ENCODE measurements at regions not wholly inside any gene's neighbourhood (a gene's known extent, or its start where the extent isn't known, plus 50 kb on each side); places are given as distances from the start of the nearest gene placed in this dataset.
"Not testable (repeated sequence)": the region's sequence is repeated elsewhere in the genome, so short reads cannot be mapped to it uniquely, and the experiment has no call there.

GRCh38 chr10:61039868-61040267 is 95.9 kb upstream of the RHOBTB1 start:
- Histone ChIP-seq H3K36me3 (ENCODE audit: insufficient read depth, low read depth, low read length) (no peaks in the 10 kb centered on the region), H3K27ac (ENCODE audit: low read length) (no peak overlapping the region), H3K4me1 (ENCODE audit: insufficient read depth, low read length) (0 out of 2 replicates have a peak, but pooled peaks cover 4% of the 10 kb centered on the region), H3K27me3 (ENCODE audit: insufficient read depth, low read length) (no peaks in the 10 kb centered on the region), H3K9ac (ENCODE audit: low read depth, low read length) (no peak overlapping the region), H3K4me3 (ENCODE audit: low read length) (no peak overlapping the region), H3K9me3 (ENCODE audit: insufficient read depth, low read depth, low read length) (no peaks in the 10 kb centered on the region)

- not testable (repeated sequence) for H3K27me3 ChIP-seq (ENCODE audit: insufficient read depth, low read length); H3K9ac ChIP-seq (ENCODE audit: low read depth, low read length); H3K9me3 ChIP-seq (ENCODE audit: insufficient read depth, low read depth, low read length); H3K4me1 ChIP-seq (ENCODE audit: insufficient read depth, low read length); H3K27ac ChIP-seq (ENCODE audit: low read length); H3K4me3 ChIP-seq (ENCODE audit: low read length); H3K36me3 ChIP-seq (ENCODE audit: insufficient read depth, low read depth, low read length)
Observed at GRCh38 chr10:61037261-61037830, 93.4 kb upstream of the RHOBTB1 start.

DNA sequence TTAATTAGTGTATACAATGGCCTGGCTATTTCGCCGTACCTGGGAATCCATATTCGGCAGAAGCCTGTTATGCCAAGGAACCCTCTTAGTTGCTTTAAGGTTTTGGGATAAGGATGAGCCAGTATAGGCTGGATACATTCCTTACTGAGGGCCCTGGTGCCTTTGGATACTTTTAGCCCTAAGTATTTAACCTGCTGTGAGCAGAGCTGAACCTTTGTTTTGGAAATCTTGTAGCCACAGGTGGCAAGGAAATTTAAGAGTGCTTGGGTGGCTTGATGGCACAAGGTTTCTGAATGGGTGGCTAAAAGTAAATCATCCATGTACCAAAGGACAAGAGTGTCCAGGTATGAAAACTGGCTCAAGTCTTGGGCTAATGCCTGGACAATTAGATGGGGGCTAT is 92.2 kb upstream of the RHOBTB1 start:
- H3K27me3 ChIP-seq (ENCODE audit: insufficient read depth, low read length); H3K4me3 ChIP-seq (ENCODE audit: low read length); H3K9ac ChIP-seq (ENCODE audit: low read depth, low read length); H3K9me3 ChIP-seq (ENCODE audit: insufficient read depth, low read depth, low read length); H3K27ac ChIP-seq (ENCODE audit: low read length); H3K4me1 ChIP-seq (ENCODE audit: insufficient read depth, low read length); H3K36me3 ChIP-seq (ENCODE audit: insufficient read depth, low read depth, low read length): not testable (repeated sequence)

DNA sequence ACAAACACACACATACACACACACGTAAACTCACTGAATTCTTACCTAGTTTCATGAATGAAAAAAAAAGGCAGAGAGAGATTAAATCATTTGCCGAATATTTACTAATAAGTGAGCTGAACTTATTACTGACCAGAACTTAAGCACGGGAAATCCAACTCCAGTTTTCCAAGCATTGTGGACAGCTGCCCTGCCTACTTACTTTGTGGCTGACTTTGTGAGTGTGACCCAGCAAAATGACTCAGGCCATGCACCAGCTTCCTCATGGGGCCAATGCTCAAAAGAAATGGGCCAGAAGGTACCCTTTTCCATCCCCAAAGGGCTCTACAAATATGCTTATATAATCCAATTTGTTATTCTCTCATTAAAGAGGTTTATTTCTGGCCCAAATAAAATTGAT is 87.4 kb upstream of the RHOBTB1 start:
- no peaks in the 10 kb centered on the region for H3K9me3 ChIP-seq (ENCODE audit: insufficient read depth, low read depth, low read length)
- H3K9ac ChIP-seq (ENCODE audit: low read depth, low read length) = no peak overlapping the region
- no peaks in the 10 kb centered on the region for H3K4me1 ChIP-seq (ENCODE audit: insufficient read depth, low read length)
- no peak overlapping the region for H3K27ac ChIP-seq (ENCODE audit: low read length)
- no peak overlapping the region for H3K4me3 ChIP-seq (ENCODE audit: low read length)
- H3K27me3 ChIP-seq (ENCODE audit: insufficient read depth, low read length) = no peaks in the 10 kb centered on the region
- no peaks in the 10 kb centered on the region for H3K36me3 ChIP-seq (ENCODE audit: insufficient read depth, low read depth, low read length)

- no peak overlapping the region for H3K27ac ChIP-seq (ENCODE audit: low read length)
- no peaks in the 10 kb centered on the region for H3K9me3 ChIP-seq (ENCODE audit: insufficient read depth, low read depth, low read length)
- H3K4me1 ChIP-seq (ENCODE audit: insufficient read depth, low read length) = no peaks in the 10 kb centered on the region
Observed at GRCh38 chr10:61029411-61029810, 85.4 kb upstream of the RHOBTB1 start.

DNA sequence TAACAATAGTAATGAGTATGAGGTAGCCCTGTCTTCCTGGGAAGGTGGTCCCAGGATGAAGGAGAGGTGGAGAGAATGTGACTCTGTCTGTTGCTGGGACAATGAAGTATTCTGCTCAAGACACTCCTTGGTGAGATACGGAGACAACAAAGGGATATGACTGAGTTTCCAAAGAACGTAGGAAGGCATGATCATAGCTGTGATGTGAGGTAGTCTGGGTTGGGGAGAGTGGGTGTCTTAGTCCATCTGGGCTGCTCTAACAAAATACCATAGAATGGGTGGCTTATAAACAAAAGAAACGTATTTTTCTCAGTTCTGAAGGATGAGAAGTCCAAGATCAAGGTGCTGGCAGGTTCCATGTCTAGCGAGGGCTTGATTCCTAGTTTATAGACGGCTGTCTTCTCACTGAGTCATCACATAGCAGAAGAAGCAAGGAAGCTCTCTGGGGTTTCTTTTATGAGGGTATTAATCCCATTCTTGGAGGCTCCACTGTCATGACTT is 84.9 kb upstream of the RHOBTB1 start:
- H3K4me3 ChIP-seq (ENCODE audit: low read length) = no peak overlapping the region
- H3K4me1 ChIP-seq (ENCODE audit: insufficient read depth, low read length) = no peaks in the 10 kb centered on the region
- no peaks in the 10 kb centered on the region for H3K36me3 ChIP-seq (ENCODE audit: insufficient read depth, low read depth, low read length)
- H3K9ac ChIP-seq (ENCODE audit: low read depth, low read length) = no peak overlapping the region
- no peaks in the 10 kb centered on the region for H3K27me3 ChIP-seq (ENCODE audit: insufficient read depth, low read length)
- no peaks in the 10 kb centered on the region for H3K9me3 ChIP-seq (ENCODE audit: insufficient read depth, low read depth, low read length)
- no peak overlapping the region for H3K27ac ChIP-seq (ENCODE audit: low read length)

More at GRCh38 chr10:61029411-61029810, 85.4 kb upstream of the RHOBTB1 start:
- Histone ChIP-seq H3K9ac (ENCODE audit: low read depth, low read length) (no peak overlapping the region), H3K4me3 (ENCODE audit: low read length) (no peak overlapping the region), H3K36me3 (ENCODE audit: insufficient read depth, low read depth, low read length) (no peaks in the 10 kb centered on the region), H3K27me3 (ENCODE audit: insufficient read depth, low read length) (no peaks in the 10 kb centered on the region)

GRCh38 chr10:61024856-61025201 is 80.8 kb upstream of the RHOBTB1 start:
- Histone ChIP-seq H3K9ac (ENCODE audit: low read depth, low read length) (no peak overlapping the region), H3K36me3 (ENCODE audit: insufficient read depth, low read depth, low read length) (no peaks in the 10 kb centered on the region), H3K27ac (ENCODE audit: low read length) (no peak overlapping the region)

GRCh38 chr10:61024151-61024855 is 80.3 kb upstream of the RHOBTB1 start:
- Histone ChIP-seq H3K36me3 (ENCODE audit: insufficient read depth, low read depth, low read length) (no peaks in the 10 kb centered on the region), H3K9me3 (ENCODE audit: insufficient read depth, low read depth, low read length) (no peaks in the 10 kb centered on the region), H3K27ac (ENCODE audit: low read length) (no peak overlapping the region), H3K4me3 (ENCODE audit: low read length) (no peak overlapping the region), H3K9ac (ENCODE audit: low read depth, low read length) (no peak overlapping the region), H3K4me1 (ENCODE audit: insufficient read depth, low read length) (peaks cover 3% of the 10 kb centered on the region; the same call in 1 of the 2 replicates), H3K27me3 (ENCODE audit: insufficient read depth, low read length) (no peaks in the 10 kb centered on the region)

More at GRCh38 chr10:61024856-61025201, 80.8 kb upstream of the RHOBTB1 start:
- Histone ChIP-seq H3K4me3 (ENCODE audit: low read length) (no peak overlapping the region), H3K9me3 (ENCODE audit: insufficient read depth, low read depth, low read length) (no peaks in the 10 kb centered on the region), H3K4me1 (ENCODE audit: insufficient read depth, low read length) (peaks cover 3% of the 10 kb centered on the region; the same call in 1 of the 2 replicates), H3K27me3 (ENCODE audit: insufficient read depth, low read length) (no peaks in the 10 kb centered on the region)

GRCh38 chr10:61023053-61023452 is 79.1 kb upstream of the RHOBTB1 start:
- Histone ChIP-seq H3K27ac (ENCODE audit: low read length) (no peak overlapping the region), H3K9ac (ENCODE audit: low read depth, low read length) (no peak overlapping the region), H3K4me1 (ENCODE audit: insufficient read depth, low read length) (peaks cover 3% of the 10 kb centered on the region; the same call in 1 of the 2 replicates), H3K36me3 (ENCODE audit: insufficient read depth, low read depth, low read length) (no peaks in the 10 kb centered on the region), H3K4me3 (ENCODE audit: low read length) (no peak overlapping the region), H3K9me3 (ENCODE audit: insufficient read depth, low read depth, low read length) (no peaks in the 10 kb centered on the region), H3K27me3 (ENCODE audit: insufficient read depth, low read length) (no peaks in the 10 kb centered on the region)

GRCh38 chr10:61021926-61022325 is 77.9 kb upstream of the RHOBTB1 start:
- Histone ChIP-seq H3K4me1 (ENCODE audit: insufficient read depth, low read length) (peaks cover 3% of the 10 kb centered on the region; the same call in 1 of the 2 replicates), H3K9me3 (ENCODE audit: insufficient read depth, low read depth, low read length) (no peaks in the 10 kb centered on the region), H3K27ac (ENCODE audit: low read length) (no peak overlapping the region), H3K27me3 (ENCODE audit: insufficient read depth, low read length) (no peaks in the 10 kb centered on the region), H3K36me3 (ENCODE audit: insufficient read depth, low read depth, low read length) (no peaks in the 10 kb centered on the region), H3K9ac (ENCODE audit: low read depth, low read length) (no peak overlapping the region), H3K4me3 (ENCODE audit: low read length) (no peak overlapping the region)

DNA sequence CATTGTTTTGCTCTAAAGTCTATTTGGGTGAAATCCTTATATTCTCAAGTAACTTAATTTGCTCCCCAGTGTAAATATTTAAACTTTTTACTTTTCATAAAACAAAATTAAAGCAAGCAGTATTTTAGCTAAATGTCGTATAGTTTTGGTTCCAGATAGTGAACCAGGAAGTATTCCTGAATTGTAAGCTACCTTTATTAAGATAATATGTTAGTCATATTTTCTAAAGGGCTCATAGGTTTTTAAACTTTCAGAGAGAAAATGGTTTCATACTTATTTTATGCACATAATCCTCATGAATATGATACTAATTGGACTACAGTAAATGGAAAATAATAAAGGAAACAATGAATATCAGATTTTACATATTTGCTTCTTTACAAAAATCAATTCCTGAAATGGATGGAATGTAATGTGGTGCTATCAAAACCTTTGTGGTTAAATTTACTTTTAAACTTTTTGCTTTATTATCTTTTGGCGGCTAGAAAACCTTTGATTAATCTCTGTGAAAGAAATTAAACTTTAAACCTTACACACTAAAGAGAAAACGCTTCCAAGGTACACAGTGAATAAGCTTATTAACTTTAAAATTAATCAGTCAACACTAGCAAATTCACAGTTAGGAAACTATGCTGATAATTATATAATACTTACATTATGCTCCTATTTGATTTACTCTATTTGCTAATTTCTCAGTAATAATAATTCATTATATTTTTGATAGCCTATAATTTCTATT is 76.6 kb upstream of the RHOBTB1 start:
- H3K4me1 ChIP-seq (ENCODE audit: insufficient read depth, low read length) = peaks cover 3% of the 10 kb centered on the region; the same call in 1 of the 2 replicates
- no peaks in the 10 kb centered on the region for H3K36me3 ChIP-seq (ENCODE audit: insufficient read depth, low read depth, low read length)
- H3K27ac ChIP-seq (ENCODE audit: low read length) = no peak overlapping the region
- H3K27me3 ChIP-seq (ENCODE audit: insufficient read depth, low read length) = no peaks in the 10 kb centered on the region
- H3K9me3 ChIP-seq (ENCODE audit: insufficient read depth, low read depth, low read length) = no peaks in the 10 kb centered on the region
- H3K4me3 ChIP-seq (ENCODE audit: low read length) = no peak overlapping the region
- no peak overlapping the region for H3K9ac ChIP-seq (ENCODE audit: low read depth, low read length)

GRCh38 chr10:61018146-61018545 is 74.2 kb upstream of the RHOBTB1 start:
- H3K9me3 ChIP-seq (ENCODE audit: insufficient read depth, low read depth, low read length) = no peaks in the 10 kb centered on the region
- H3K36me3 ChIP-seq (ENCODE audit: insufficient read depth, low read depth, low read length) = no peaks in the 10 kb centered on the region
- H3K27me3 ChIP-seq (ENCODE audit: insufficient read depth, low read length) = no peaks in the 10 kb centered on the region
- H3K27ac ChIP-seq (ENCODE audit: low read length) = no peak overlapping the region
- H3K4me1 ChIP-seq (ENCODE audit: insufficient read depth, low read length) = peaks cover 3% of the 10 kb centered on the region; the same call in 1 of the 2 replicates
- H3K4me3 ChIP-seq (ENCODE audit: low read length) = no peak overlapping the region
- no peak overlapping the region for H3K9ac ChIP-seq (ENCODE audit: low read depth, low read length)

All from iPS-20b (cell line).